ENCODE measurements at regions not wholly inside any gene's neighbourhood (a gene's known extent, or its start where the extent isn't known, plus 50 kb on each side); places are given as distances from the start of the nearest gene placed in this dataset.
"Not testable (repeated sequence)": the region's sequence is repeated elsewhere in the genome, so short reads cannot be mapped to it uniquely, and the experiment has no call there.

- TF ChIP-seq, protein P1, sequence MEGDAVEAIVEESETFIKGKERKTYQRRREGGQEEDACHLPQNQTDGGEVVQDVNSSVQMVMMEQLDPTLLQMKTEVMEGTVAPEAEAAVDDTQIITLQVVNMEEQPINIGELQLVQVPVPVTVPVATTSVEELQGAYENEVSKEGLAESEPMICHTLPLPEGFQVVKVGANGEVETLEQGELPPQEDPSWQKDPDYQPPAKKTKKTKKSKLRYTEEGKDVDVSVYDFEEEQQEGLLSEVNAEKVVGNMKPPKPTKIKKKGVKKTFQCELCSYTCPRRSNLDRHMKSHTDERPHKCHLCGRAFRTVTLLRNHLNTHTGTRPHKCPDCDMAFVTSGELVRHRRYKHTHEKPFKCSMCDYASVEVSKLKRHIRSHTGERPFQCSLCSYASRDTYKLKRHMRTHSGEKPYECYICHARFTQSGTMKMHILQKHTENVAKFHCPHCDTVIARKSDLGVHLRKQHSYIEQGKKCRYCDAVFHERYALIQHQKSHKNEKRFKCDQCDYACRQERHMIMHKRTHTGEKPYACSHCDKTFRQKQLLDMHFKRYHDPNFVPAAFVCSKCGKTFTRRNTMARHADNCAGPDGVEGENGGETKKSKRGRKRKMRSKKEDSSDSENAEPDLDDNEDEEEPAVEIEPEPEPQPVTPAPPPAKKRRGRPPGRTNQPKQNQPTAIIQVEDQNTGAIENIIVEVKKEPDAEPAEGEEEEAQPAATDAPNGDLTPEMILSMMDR (conservative IDR thresholded peaks at IDR 0.05; ENCODE audit: control insufficient read depth, insufficient read depth, low read depth, low read length): no peak
- DNase-seq (ENCODE audit: low read depth): no peak
- no peak overlapping the region for H3K4me3 ChIP-seq (ENCODE audit: control insufficient read depth, low read depth, low read length)
Measured at GRCh38 chr7:83820641-83821040, 171.7 kb upstream of the SEMA3E start.

- TF ChIP-seq, protein P1 (conservative IDR thresholded peaks at IDR 0.05; ENCODE audit: control insufficient read depth, insufficient read depth, low read depth, low read length): no peak
- H3K4me3 ChIP-seq (ENCODE audit: control insufficient read depth, low read depth, low read length): no peak overlapping the region
- peak; percentile 10 for DNase-seq (ENCODE audit: low read depth)
Measured at GRCh38 chr7:83819911-83820310, 171.0 kb upstream of the SEMA3E start.

- no peak overlapping the region for H3K4me3 ChIP-seq (ENCODE audit: control insufficient read depth, low read depth, low read length)
- DNase-seq (ENCODE audit: low read depth): no peak
- TF ChIP-seq, protein P1 (conservative IDR thresholded peaks at IDR 0.05; ENCODE audit: control insufficient read depth, insufficient read depth, low read depth, low read length): no peak
Measured at GRCh38 chr7:83814480-83814879, 165.5 kb upstream of the SEMA3E start.

DNA sequence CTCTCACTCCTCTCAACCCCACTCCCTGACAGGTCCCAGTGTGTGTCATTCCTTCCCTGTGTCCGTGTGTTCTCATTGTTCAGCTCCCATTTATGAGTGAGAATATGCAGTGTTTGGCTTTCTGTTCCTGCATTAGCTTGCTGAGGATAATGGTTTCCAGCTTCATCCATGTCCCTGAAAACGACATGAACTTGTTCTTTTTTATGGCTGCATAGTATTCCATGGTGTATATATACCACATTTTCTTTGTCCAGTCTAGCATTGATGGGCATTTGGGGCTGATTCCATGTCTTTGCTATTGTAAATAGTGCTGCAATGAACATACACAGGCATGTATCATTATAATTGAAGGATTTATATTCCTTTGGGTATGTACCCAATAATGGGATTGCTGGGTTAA, 163.6 kb upstream of the SEMA3E start:
- not testable (repeated sequence) for DNase-seq (ENCODE audit: low read depth); H3K4me3 ChIP-seq (ENCODE audit: control insufficient read depth, low read depth, low read length)

DNA sequence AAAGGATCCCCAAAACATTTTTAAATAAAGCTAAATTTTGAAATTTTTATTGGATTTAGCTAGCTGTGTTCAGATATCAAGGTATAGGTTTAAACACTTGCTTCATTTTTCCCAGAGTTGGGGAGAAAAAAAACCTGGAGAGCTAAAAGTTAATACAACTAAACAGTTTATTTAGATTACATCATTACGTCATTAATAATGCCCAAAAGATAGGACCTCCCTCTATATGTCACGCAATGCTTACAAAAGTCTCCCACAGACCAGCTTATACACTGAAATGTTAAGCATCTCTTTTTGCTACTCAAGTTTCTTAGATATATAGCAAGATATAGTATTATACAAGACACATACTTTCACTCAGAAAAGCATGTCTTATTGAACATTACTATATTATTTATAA, 160.0 kb upstream of the SEMA3E start:
- DNase-seq (ENCODE audit: low read depth): no peak
- TF ChIP-seq, protein P1 (conservative IDR thresholded peaks at IDR 0.05; ENCODE audit: control insufficient read depth, insufficient read depth, low read depth, low read length): no peak
- no peak overlapping the region for H3K4me3 ChIP-seq (ENCODE audit: control insufficient read depth, low read depth, low read length)

DNA sequence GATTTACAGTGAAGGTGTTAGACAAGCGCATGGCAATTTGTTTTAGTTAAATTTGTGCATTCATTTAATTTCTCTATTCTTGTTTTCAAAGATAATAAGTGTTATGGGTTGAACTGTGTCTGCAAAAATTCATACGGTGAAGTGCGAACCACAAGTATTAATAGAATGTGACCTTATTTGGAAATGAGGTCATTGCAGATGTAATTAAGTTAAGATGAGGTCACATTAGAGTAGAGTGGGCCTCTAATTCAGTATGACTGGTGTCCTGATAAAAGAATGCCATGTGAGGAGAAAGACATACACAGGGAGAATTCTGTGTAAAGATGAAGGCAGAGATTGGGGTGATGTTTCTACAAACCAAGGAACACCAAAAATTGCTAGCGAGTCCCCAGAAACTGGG, 158.8 kb upstream of the SEMA3E start:
- no peak overlapping the region for H3K4me3 ChIP-seq (ENCODE audit: control insufficient read depth, low read depth, low read length)
- TF ChIP-seq, protein P1 (conservative IDR thresholded peaks at IDR 0.05; ENCODE audit: control insufficient read depth, insufficient read depth, low read depth, low read length): no peak
- DNase-seq (ENCODE audit: low read depth): no peak

- DNase-seq (ENCODE audit: low read depth): no peak
- TF ChIP-seq, protein P1 (conservative IDR thresholded peaks at IDR 0.05; ENCODE audit: control insufficient read depth, insufficient read depth, low read depth, low read length): no peak
- H3K4me3 ChIP-seq (ENCODE audit: control insufficient read depth, low read depth, low read length): no peak overlapping the region
Measured at GRCh38 chr7:83806538-83806937, 157.6 kb upstream of the SEMA3E start.

Data from fibroblast of mammary gland (primary cell).